GM18868 (cell line): ENCODE measurements at regions not wholly inside any gene's neighbourhood (a gene's known extent, or its start where the extent isn't known, plus 50 kb on each side); places are given as distances from the start of the nearest gene placed in this dataset.

Experiments used
- ATAC-seq: cut with Tn5 transposase; IDR thresholded peaks from one replicate; pipeline ENCODE4 v1.9.1; 2021; ENCODE audit warnings: mild to moderate bottlenecking, moderate library complexity; ENCODE audit not compliant: unreplicated experiment

- no peak for ATAC-seq
Measured at GRCh38 chr13:53200498-53201453, 172.2 kb downstream of the OLFM4 start.

- no peak for ATAC-seq
Measured at GRCh38 chr13:53201454-53202225, 173.0 kb downstream of the OLFM4 start.

- no peak for ATAC-seq
Measured at GRCh38 chr13:53204598-53204997, 176.0 kb downstream of the OLFM4 start.

- no peak for ATAC-seq
Measured at GRCh38 chr13:53206455-53206854, 177.8 kb downstream of the OLFM4 start.

GRCh38 chr13:53207556-53207955, 178.9 kb downstream of the OLFM4 start:
- no peak for ATAC-seq

GRCh38 chr13:53214433-53214832, 185.8 kb downstream of the OLFM4 start:
- no peak for ATAC-seq

- ATAC-seq, result no peak
Measured at GRCh38 chr13:53215563-53215962, 186.9 kb downstream of the OLFM4 start.

- ATAC-seq, result no peak
Measured at GRCh38 chr13:53216773-53217172, 188.2 kb downstream of the OLFM4 start.

- no peak for ATAC-seq
Measured at GRCh38 chr13:53217194-53217593, 188.6 kb downstream of the OLFM4 start.

- no peak for ATAC-seq
Measured at GRCh38 chr13:53220038-53220437, 191.4 kb downstream of the OLFM4 start.

GRCh38 chr13:53237696-53238095, 209.1 kb downstream of the OLFM4 start:
- ATAC-seq, result no peak

- ATAC-seq, result no peak
Measured at GRCh38 chr13:53238261-53238660, 209.6 kb downstream of the OLFM4 start.

GRCh38 chr13:53240401-53241025, 211.9 kb downstream of the OLFM4 start:
- no peak for ATAC-seq

GRCh38 chr13:53241891-53242348, 213.3 kb downstream of the OLFM4 start:
- no peak for ATAC-seq

GRCh38 chr13:53249236-53249635, 220.6 kb downstream of the OLFM4 start:
- ATAC-seq, result no peak

- ATAC-seq, result peak; percentile 92
Measured at GRCh38 chr13:53250272-53250875, 221.8 kb downstream of the OLFM4 start.

- peak; percentile 27 for ATAC-seq
Measured at GRCh38 chr13:53250977-53251376, 222.4 kb downstream of the OLFM4 start.

- ATAC-seq, result no peak
Measured at GRCh38 chr13:53254500-53254899, 225.9 kb downstream of the OLFM4 start.

GRCh38 chr13:53255795-53256194, 227.2 kb downstream of the OLFM4 start:
- no peak for ATAC-seq

- ATAC-seq, result no peak
Measured at GRCh38 chr13:53260594-53260993, 232.0 kb downstream of the OLFM4 start.
